ENCODE measurements at regions not wholly inside any gene's neighbourhood (a gene's known extent, or its start where the extent isn't known, plus 50 kb on each side); places are given as distances from the start of the nearest gene placed in this dataset.

DNA sequence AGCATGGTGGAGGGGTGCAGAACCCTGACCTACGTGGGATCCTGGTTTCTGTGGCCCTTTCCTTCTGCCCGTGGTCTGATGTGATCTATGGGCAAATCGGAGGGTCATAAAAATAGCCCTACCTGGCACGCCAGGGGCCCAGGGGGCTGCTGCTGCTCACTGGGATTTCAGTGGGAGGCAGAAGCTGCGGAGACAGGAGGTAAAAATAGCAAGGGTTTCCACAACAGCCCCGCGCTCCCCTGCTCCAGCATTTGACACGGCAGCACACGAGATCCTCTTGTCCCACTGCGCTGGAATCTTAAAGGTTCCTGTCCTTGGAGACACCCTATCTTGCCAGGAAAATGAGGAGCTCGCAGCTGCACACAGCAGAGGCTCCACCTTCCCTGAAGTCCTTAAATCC, 321.2 kb downstream of the CTTN start:
- TF ChIP-seq POLR2A (IDR thresholded peaks at IDR 0.05; ENCODE audit: low read length) (no peak), GATA1 (IDR thresholded peaks at IDR 0.05; ENCODE audit: low read depth, low read length) (no peak)

Measured in erythroblast (primary cell).